Activated T-cell treated with anti-CD3 and anti-CD28 coated beads, Interleukin-2, amount 50 U/mL, for 4 hours (primary cell): ENCODE measurements at regions not wholly inside any gene's neighbourhood (a gene's known extent, or its start where the extent isn't known, plus 50 kb on each side); places are given as distances from the start of the nearest gene placed in this dataset.

Experiments
- ATAC-seq, 2 donors: fragments of 200-7000 bp; cut with Tn5 transposase; one replicate each; pipeline ENCODE4 v1.10.0; 2021
- DNase-seq: peaks from one replicate; pipeline ENCODE4 v3.0.0-alpha.2; 2020
- H3K27me3 Mint-ChIP-seq: one replicate; pipeline ENCODE4 v1.8.0; 2021; ENCODE audit warnings: low read depth, mixed read lengths
- H3K36me3 Mint-ChIP-seq: one replicate; pipeline ENCODE4 v1.8.0; 2022; ENCODE audit warnings: mixed read lengths; ENCODE audit not compliant: insufficient read depth
- H3K4me1 Mint-ChIP-seq: one replicate; pipeline ENCODE4 v1.8.0; 2021; ENCODE audit warnings: low read depth, mixed read lengths
- H3K4me3 Mint-ChIP-seq: one replicate; pipeline ENCODE4 v1.8.0; 2021; ENCODE audit warnings: mild to moderate bottlenecking, moderate library complexity, mixed read lengths
- H3K9me3 Mint-ChIP-seq: one replicate; pipeline ENCODE4 v1.8.0; 2021; ENCODE audit warnings: mixed read lengths

DNA sequence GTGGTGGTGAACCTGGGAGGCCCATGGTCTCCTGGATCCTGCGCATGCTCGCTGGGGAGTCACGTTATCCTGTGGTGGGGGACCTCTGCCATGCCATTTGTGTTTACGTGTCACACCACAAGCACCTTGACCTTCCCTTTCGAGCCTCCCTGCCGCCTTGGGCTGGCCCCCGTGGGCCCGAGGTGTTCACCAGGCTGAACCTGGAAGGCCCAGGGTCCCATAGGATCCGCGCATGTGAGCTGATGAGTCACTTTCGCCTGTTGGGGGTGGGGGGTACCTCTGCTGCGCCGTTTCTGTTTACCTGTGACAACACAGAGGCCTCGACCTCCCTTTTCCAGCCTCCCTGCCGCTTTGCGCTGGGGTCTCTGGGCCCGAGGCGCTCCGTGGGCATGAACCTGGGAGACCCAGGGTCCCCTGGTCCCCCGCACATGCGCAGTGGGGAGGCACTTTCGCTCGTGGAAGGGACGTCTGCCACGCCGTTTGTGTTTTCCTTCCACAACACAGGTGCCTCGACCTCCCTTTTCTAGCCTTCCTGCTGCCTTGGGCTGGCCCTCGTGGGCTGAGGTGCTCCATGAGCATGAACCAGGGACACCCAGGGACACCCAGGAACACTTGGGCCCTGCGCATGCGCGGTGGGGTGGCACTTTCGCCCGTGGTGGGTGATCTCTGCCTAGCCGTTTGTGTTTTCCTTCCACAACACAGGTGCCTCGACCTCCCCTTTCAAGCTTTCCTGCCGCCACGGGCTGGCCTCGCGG, 334.1 kb downstream of the ALG10 start:
- Mint-ChIP-seq H3K36me3 (no peaks in the 10 kb centered on the region), H3K4me1 (no peaks in the 10 kb centered on the region), H3K9me3 (no peaks in the 10 kb centered on the region), H3K4me3 (no peak overlapping the region), H3K27me3 (no peaks in the 10 kb centered on the region)
- no peak for DNase-seq
- ATAC-seq = no peak

DNA sequence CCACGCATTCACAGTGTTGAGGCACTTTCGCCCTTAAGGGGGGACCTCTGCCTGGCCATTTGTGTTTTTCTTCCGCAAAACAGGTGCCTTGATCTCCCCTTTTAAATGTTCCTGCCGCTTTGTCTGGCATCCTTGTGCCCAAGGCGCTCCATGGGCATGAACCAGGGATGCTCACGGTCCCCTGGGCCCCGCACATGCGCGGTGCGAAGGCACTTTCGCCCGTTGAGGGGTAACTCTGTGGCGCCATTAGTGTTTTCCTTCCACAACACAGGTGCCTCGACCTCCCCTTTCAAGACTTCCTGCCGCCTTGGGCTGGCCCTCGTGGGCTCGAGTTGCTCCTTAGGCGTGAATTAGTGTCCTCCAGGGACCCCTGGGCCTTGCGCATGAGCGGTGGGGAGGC, 335.5 kb downstream of the ALG10 start:
- no peak overlapping the region for H3K4me3 Mint-ChIP-seq
- ATAC-seq (no peak), DNase-seq (no peak)
- no peaks in the 10 kb centered on the region for H3K9me3 Mint-ChIP-seq
- H3K36me3 Mint-ChIP-seq = no peaks in the 10 kb centered on the region
- no peaks in the 10 kb centered on the region for H3K4me1 Mint-ChIP-seq
- no peaks in the 10 kb centered on the region for H3K27me3 Mint-ChIP-seq

DNA sequence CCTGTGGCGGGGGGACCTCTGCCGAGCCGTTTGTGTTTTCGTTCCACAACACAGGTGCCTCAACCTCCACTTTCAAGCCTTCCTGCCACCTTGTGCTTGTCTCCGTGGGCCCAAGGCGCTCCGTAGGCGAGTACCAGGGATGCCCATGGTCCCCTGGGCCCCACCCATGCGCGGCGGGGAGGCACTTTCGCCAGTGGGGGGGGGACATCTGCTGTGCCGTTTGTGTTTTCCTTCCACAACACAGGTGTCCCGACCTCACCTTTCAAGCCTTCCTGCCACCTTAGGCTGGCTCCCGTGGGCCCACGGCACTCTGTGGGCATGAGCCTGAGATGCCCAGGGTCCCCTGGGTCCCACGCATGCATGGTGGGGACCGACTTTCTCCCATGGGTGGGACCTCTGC, 335.9 kb downstream of the ALG10 start:
- no peak for DNase-seq
- Mint-ChIP-seq H3K9me3 (peaks cover 3% of the 10 kb centered on the region), H3K4me3 (no peak overlapping the region), H3K36me3 (no peaks in the 10 kb centered on the region), H3K4me1 (no peaks in the 10 kb centered on the region), H3K27me3 (no peaks in the 10 kb centered on the region)
- ATAC-seq = no peak

DNA sequence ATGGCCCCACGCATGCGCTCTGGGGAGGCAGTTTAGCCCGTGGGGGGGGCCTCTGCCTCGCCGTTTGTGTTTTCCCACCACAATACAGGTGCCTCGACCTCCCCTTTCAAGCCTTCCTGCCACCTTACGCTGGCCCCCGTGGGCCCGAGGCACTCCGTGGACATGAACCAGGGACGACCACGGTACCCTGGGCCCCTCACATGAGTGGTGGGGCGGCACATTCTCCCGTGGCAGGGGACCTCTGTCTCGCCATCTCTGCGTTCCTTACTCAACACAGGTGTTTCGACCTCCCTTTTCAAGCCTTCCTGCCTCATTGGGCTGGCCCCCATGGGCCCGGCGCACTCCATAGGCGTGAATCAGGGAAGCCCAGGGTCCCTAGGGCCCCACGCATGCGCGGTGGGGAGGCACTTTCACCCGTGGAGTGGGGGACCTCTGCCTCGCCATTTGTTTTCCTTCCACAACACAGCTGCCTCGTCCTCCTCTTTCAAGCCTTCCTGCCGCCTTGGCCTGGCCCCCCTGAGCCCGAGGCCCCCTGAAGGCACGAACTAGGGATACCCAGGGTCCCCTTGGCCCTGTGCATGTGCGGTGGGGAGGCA, 339.5 kb downstream of the ALG10 start:
- H3K27me3 Mint-ChIP-seq = no peaks in the 10 kb centered on the region
- no peak for DNase-seq
- no peaks in the 10 kb centered on the region for H3K4me1 Mint-ChIP-seq
- no peak overlapping the region for H3K4me3 Mint-ChIP-seq
- H3K36me3 Mint-ChIP-seq = no peaks in the 10 kb centered on the region
- no peak for ATAC-seq
- H3K9me3 Mint-ChIP-seq = peaks cover 15% of the 10 kb centered on the region

DNA sequence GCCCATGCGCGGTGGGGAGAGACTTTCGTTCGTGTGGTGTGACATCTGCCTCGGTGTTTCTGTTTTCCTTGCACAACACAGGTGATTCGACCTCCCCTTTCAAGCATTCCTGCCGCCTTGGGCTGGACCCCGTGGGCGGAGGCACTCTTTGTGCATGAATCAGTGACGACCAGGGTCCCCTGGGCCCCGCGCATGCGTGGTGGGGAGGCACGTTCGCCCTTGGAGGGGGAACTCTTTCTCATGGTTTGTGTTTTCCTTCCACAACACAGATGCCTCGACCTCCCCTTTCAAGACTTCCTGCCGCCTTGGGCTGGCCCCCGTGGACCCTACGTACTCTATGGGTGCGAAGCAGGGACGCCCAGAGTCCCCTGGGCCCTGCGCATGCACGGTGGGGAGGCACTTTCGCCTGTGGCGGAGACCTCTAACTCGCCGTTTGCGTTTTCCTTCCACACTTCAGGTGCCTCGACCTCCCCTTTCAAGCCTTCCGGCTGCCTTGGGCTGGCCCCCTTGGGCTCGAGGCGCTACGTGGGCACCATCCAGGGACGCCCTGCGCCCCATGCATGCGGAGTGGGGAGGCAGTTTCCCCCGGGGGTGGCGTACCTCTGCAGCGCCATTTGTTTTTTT, 340.9 kb downstream of the ALG10 start:
- DNase-seq = no peak
- Mint-ChIP-seq H3K4me3 (no peak overlapping the region), H3K36me3 (no peaks in the 10 kb centered on the region), H3K27me3 (no peaks in the 10 kb centered on the region), H3K9me3 (peaks cover 15% of the 10 kb centered on the region), H3K4me1 (no peaks in the 10 kb centered on the region)
- no peak for ATAC-seq

DNA sequence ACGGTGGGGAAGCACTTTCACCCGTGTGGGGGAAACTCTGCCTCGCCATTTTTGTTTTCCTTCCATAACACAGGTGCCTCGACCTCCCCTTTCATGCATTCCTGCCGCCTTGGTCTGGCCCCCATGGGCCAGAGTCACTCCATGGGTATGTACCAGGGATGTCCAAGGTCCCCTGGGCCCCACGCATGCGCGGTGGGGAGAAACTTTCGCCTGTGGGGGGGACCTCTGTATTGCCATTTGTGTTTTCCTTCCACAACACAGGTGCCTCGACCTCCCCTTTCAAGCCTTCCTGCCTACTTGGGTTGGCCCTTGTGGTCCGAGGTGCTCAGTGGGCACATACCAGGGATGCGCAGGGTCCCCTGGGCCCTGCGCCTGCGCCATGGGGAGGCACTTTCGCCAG, 345.8 kb downstream of the ALG10 start:
- DNase-seq (no peak), ATAC-seq (no peak)
- H3K4me1 Mint-ChIP-seq = no peaks in the 10 kb centered on the region
- H3K36me3 Mint-ChIP-seq = no peaks in the 10 kb centered on the region
- no peaks in the 10 kb centered on the region for H3K27me3 Mint-ChIP-seq
- H3K4me3 Mint-ChIP-seq = no peak overlapping the region
- H3K9me3 Mint-ChIP-seq = peaks cover 21% of the 10 kb centered on the region

DNA sequence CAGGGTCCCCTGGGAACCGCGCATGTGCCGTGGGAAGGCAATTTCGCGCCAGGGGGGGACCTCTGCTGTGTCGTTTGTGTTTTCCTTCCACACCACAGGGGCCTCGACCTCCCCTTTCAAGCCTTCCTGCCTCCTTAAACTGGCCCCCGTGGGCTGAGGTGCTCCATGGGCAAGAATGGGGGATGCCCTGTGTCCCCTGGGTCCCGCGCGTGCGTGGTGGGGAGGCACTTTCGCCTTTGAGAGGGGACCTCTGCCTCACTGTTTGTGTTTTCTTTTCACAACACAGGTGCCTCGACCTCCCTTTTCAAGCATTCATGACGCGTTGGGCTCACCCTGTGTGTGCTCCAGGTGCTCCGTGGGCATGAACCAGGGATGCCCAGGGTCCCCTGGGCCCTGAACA, 348.8 kb downstream of the ALG10 start:
- Mint-ChIP-seq H3K4me3 (no peak overlapping the region), H3K36me3 (no peaks in the 10 kb centered on the region), H3K4me1 (no peaks in the 10 kb centered on the region), H3K9me3 (peaks cover 16% of the 10 kb centered on the region), H3K27me3 (no peaks in the 10 kb centered on the region)
- ATAC-seq = no peak
- no peak for DNase-seq

DNA sequence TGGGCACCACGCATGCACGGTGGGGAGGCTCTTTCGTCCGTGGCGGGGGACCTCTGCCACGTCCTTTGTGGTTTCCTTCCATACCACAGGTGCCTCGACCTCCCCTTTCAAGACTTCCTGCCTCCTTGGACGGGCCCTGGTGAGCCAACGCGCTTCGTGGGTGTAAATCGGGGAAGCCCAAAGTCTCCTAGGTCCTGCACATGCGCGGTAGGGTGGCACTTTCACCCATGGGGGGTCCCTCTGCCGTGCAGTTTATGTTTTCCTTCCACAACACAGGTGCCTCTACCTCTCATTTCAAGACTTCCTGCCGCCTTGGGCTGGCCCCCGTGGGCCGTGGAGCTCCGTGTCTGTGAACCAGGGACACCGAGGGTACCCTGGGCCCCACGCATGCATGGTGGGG, 349.7 kb downstream of the ALG10 start:
- Mint-ChIP-seq H3K36me3 (no peaks in the 10 kb centered on the region), H3K4me3 (no peak overlapping the region), H3K27me3 (no peaks in the 10 kb centered on the region), H3K4me1 (no peaks in the 10 kb centered on the region), H3K9me3 (peaks cover 13% of the 10 kb centered on the region)
- DNase-seq = no peak
- ATAC-seq = no peak

DNA sequence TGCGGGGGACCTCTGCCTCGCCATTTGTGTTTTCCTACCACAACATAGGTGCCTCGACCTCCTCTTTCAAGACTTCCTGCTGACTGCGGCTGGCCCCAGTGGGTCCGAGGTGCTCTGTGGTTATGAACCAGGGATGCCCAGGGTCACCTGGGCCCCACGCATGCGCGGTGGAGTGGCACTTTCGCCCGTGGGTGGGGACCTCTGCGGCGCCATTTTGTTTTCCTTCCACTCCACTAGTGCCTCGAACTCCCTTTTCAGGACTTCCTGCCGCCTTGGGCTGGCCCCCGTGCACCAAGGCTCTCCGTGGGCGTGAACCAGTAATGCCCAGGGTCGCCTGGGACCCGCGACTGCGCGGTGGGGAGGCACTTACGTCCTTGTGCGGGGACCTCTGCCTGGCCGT, 351.6 kb downstream of the ALG10 start:
- DNase-seq (no peak), ATAC-seq (no peak)
- Mint-ChIP-seq H3K9me3 (peaks cover 17% of the 10 kb centered on the region), H3K36me3 (no peaks in the 10 kb centered on the region), H3K4me1 (no peaks in the 10 kb centered on the region), H3K4me3 (no peak overlapping the region), H3K27me3 (no peaks in the 10 kb centered on the region)

DNA sequence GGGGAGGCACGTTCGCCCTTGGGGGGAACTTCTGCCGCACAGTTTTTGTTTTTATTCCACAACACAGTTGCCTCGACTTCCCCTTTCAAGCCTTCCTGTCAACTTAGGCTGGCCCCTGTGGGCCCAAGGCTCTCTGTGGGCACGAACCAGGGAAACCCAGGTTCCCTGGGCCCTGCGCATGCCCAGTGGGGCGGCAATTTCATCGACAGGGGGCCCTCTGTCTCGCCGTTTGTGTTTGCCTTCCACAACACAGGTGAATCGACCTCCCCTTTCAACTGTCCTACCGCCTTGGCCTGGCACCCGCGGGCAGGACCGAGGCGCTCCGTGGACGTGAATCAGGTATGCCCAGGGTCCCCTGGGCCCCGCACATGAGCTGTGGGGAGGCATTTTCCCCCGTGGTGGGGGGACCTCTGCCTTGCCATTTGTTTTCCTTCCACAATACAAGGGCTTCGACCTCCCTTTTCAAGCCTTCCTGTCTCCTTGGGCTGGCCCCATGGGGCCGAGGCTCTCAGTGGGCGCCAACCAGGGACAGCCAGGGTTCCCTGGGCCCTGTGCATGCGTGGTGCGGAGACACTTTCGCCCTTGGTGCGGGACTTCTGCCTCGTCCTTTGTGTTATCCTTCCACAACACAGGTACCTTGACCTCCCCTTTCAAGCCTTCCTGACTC, 354.0 kb downstream of the ALG10 start:
- ATAC-seq (no peak), DNase-seq (no peak)
- Mint-ChIP-seq H3K4me3 (no peak overlapping the region), H3K27me3 (no peaks in the 10 kb centered on the region), H3K9me3 (peaks cover 21% of the 10 kb centered on the region), H3K4me1 (no peaks in the 10 kb centered on the region), H3K36me3 (no peaks in the 10 kb centered on the region)

DNA sequence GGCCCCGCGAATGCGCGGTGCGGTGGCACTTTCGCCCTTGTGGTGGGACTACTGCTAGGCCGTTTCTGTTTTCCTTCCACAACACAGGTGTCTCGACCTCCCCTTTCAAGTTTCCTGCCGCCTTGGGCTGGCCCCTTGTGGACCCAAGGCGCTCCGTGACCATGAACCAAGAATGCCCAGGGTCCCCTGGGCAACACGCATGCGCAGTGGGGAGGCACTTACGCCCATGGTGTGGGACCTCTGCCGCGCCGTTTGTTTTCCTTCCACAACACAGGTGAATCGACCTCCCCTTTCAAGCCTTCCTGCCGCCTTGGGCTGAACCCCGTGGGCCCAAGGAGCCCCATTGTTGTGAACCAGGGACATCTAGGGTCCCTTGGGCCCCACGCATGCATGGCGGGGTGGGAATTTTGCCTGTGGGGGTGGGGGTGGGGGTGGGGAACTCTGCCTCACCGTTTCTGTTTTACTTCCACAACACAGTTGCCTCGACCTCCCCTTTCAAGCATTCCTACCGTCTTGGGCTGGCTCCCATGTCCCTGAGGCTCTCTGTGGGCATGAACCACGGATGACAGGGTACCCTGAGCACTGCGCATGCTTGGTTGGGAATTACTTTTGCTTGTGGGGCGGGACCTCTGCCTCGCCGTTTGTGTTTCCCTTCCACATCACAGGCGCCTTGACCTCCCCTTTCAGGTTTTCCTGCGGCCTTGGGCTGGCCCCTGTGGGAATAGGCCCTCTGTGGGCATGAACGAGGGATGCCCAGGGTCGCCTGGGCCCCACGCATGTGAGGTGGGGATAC, 355.1 kb downstream of the ALG10 start:
- peaks cover 24% of the 10 kb centered on the region for H3K9me3 Mint-ChIP-seq

DNA sequence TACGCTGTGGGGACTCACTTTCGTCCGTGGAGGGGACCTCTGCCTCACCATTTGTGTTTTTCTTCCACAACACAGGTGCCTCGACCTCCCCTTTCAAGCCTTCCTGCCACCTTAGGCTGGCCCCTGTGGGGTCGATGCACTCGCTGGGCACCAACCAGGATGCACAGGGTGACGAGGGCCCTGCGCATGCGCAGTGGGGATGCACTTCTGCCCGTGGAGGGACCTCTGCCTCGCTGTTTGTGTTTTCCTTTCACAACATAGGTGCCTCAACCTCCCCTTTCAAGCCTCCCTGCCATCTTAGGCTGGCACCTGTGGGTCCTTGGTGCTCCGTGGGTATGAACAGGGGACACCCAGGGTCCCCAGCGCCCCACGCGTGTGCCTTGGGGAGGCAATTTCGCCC, 356.8 kb downstream of the ALG10 start:
- Mint-ChIP-seq H3K27me3 (no peaks in the 10 kb centered on the region), H3K4me3 (no peak overlapping the region), H3K36me3 (no peaks in the 10 kb centered on the region), H3K9me3 (peaks cover 14% of the 10 kb centered on the region), H3K4me1 (no peaks in the 10 kb centered on the region)
- ATAC-seq (no peak), DNase-seq (no peak)

More for the DNA sequence above, 355.1 kb downstream of the ALG10 start:
- no peak for DNase-seq
- no peaks in the 10 kb centered on the region for H3K4me1 Mint-ChIP-seq
- no peaks in the 10 kb centered on the region for H3K36me3 Mint-ChIP-seq
- no peak for ATAC-seq
- no peaks in the 10 kb centered on the region for H3K27me3 Mint-ChIP-seq
- H3K4me3 Mint-ChIP-seq = no peak overlapping the region

DNA sequence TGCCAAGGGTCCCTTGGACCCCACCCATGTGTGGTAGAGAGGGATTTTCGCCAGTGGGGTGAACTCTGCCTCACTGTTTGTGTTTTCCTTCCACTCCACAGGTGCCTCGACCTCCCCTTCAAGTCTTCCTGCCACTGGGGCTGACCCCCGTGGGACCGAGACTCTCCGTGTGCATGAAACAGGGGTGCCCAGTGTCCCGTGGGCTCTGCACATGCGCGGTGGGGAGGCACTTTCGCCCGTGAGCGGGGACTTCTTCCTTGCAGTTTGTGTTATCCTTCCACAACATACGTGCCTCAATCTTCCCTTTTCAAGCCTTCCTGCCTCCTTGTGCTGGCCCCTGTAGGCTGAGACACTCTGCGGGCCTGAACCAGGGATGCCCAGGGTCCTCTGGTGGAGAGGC, 362.4 kb downstream of the ALG10 start:
- H3K4me1 Mint-ChIP-seq = no peaks in the 10 kb centered on the region
- H3K9me3 Mint-ChIP-seq = peaks cover 24% of the 10 kb centered on the region
- no peak overlapping the region for H3K4me3 Mint-ChIP-seq
- H3K36me3 Mint-ChIP-seq = no peaks in the 10 kb centered on the region
- DNase-seq = no peak
- ATAC-seq = no peak
- H3K27me3 Mint-ChIP-seq = no peaks in the 10 kb centered on the region

DNA sequence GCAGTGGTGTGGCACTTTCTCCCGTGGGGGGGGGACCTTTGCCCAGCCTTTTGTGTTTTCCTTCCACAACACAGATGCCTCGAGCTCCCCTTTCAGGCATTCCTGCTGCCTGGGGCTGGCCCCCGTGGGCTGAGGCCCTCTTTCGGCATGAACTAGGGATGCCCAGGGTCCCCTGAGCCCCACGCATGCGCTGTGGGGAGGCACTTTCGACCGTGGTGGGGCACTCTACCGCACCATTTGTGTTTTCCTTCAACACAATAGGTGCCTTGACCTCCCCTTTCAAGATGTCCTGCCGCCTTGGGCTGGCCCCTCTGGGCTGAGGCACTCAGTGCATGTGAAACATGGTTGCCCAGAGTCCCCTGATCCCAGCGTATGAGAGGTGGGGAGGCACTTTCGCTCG, 363.7 kb downstream of the ALG10 start:
- H3K36me3 Mint-ChIP-seq = peaks cover 1% of the 10 kb centered on the region
- DNase-seq = no peak

More for the DNA sequence above, 363.7 kb downstream of the ALG10 start:
- H3K4me3 Mint-ChIP-seq = no peak overlapping the region
- peaks cover 18% of the 10 kb centered on the region for H3K9me3 Mint-ChIP-seq
- no peaks in the 10 kb centered on the region for H3K4me1 Mint-ChIP-seq
- no peak for ATAC-seq
- H3K27me3 Mint-ChIP-seq = no peaks in the 10 kb centered on the region
